Osteoblast (primary cell): ENCODE measurements at regions not wholly inside any gene's neighbourhood (a gene's known extent, or its start where the extent isn't known, plus 50 kb on each side); places are given as distances from the start of the nearest gene placed in this dataset.
"Not testable (repeated sequence)": the region's sequence is repeated elsewhere in the genome, so short reads cannot be mapped to it uniquely, and the experiment has no call there.

ENCODE experiments used
- DNase-seq: peaks from one replicate; pipeline ENCODE4 v3.0.0; 2011; ENCODE audit warnings: low spot score, mixed read lengths; ENCODE audit not compliant: insufficient read length; ENCODE audit errors: missing footprints
- H2AFZ ChIP-seq: 2 replicates; pipeline ENCODE4 v1.6.0; 2011; ENCODE audit warnings: mild to moderate bottlenecking, low read length
- H3K27ac ChIP-seq: 2 replicates; pipeline ENCODE4 v1.5.1; 2011; ENCODE audit warnings: mild to moderate bottlenecking, low read depth, low read length, moderate library complexity
- H3K27me3 ChIP-seq: 2 replicates; pipeline ENCODE4 v1.6.0; 2012; ENCODE audit warnings: mild to moderate bottlenecking, control low read depth, inconsistent platforms, low read length, moderate library complexity; ENCODE audit not compliant: insufficient read depth
- H3K36me3 ChIP-seq: 2 replicates; pipeline ENCODE4 v1.5.1; 2011; ENCODE audit warnings: mild to moderate bottlenecking, low read length, control low read depth, moderate library complexity; ENCODE audit not compliant: insufficient read depth
- H3K4me1 ChIP-seq: 2 replicates; pipeline ENCODE4 v1.5.1; 2011; ENCODE audit warnings: mild to moderate bottlenecking, low read length, control low read depth, moderate library complexity; ENCODE audit not compliant: insufficient read depth
- H3K4me2 ChIP-seq: 2 replicates; pipeline ENCODE4 v1.6.0; 2011; ENCODE audit warnings: mild to moderate bottlenecking, low read length; ENCODE audit not compliant: insufficient read depth
- H3K4me3 ChIP-seq: fragments of 200-600 bp; sonication (generic); 3 replicates; pipeline ENCODE4 v1.5.1; 2012; ENCODE audit warnings: mild to moderate bottlenecking, low read length, inconsistent platforms; ENCODE audit not compliant: insufficient read depth
- H3K79me2 ChIP-seq: 2 replicates; pipeline ENCODE4 v1.6.0; 2012; ENCODE audit warnings: mild to moderate bottlenecking, low read length, control low read depth, inconsistent platforms; ENCODE audit not compliant: insufficient read depth
- H3K9me3 ChIP-seq: 2 replicates; pipeline ENCODE4 v1.5.1; 2011; ENCODE audit warnings: low read depth, low read length, control low read depth
- H4K20me1 ChIP-seq: 2 replicates; pipeline ENCODE4 v1.6.0; 2012; ENCODE audit warnings: mild to moderate bottlenecking, low read length, control low read depth; ENCODE audit not compliant: insufficient read depth
- TF ChIP-seq, protein P1 (sequence below): IDR thresholded peaks from 2 replicates; pipeline ENCODE4 v1.5.1; 2011; ENCODE audit warnings: mild to moderate bottlenecking, low read depth, low read length, moderate library complexity; ENCODE audit errors: extremely low read depth

DNA sequence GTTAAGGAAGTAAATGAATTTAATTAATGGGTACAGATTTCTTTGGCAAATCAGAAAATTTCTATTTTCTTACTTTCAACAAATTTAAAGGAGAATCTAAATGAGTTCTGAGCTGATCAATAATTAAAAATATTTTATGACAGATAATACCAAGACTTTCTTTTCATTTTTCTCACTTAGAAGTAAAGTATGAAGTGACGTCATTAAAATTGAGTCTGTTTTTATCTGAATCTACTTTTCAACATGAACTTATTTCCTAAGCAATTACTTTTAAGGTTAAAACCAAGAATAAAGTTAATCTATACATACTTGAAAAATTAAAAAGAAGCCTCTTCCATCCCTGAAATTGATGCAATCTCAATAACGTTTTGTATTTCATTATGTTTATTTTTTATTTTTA is 552.8 kb upstream of the ST8SIA4 start:
- no peaks in the 10 kb centered on the region for H3K79me2 ChIP-seq
- no peaks in the 10 kb centered on the region for H4K20me1 ChIP-seq
- TF ChIP-seq, protein P1, sequence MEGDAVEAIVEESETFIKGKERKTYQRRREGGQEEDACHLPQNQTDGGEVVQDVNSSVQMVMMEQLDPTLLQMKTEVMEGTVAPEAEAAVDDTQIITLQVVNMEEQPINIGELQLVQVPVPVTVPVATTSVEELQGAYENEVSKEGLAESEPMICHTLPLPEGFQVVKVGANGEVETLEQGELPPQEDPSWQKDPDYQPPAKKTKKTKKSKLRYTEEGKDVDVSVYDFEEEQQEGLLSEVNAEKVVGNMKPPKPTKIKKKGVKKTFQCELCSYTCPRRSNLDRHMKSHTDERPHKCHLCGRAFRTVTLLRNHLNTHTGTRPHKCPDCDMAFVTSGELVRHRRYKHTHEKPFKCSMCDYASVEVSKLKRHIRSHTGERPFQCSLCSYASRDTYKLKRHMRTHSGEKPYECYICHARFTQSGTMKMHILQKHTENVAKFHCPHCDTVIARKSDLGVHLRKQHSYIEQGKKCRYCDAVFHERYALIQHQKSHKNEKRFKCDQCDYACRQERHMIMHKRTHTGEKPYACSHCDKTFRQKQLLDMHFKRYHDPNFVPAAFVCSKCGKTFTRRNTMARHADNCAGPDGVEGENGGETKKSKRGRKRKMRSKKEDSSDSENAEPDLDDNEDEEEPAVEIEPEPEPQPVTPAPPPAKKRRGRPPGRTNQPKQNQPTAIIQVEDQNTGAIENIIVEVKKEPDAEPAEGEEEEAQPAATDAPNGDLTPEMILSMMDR: no peak
- H3K4me2 ChIP-seq: no peak overlapping the region
- H3K4me3 ChIP-seq: no peak overlapping the region
- no peak overlapping the region for H2AFZ ChIP-seq
- DNase-seq: no peak
- no peaks in the 10 kb centered on the region for H3K36me3 ChIP-seq
- no peak overlapping the region for H3K27ac ChIP-seq
- H3K9me3 ChIP-seq: no peaks in the 10 kb centered on the region
- H3K27me3 ChIP-seq: no peaks in the 10 kb centered on the region
- no peaks in the 10 kb centered on the region for H3K4me1 ChIP-seq

DNA sequence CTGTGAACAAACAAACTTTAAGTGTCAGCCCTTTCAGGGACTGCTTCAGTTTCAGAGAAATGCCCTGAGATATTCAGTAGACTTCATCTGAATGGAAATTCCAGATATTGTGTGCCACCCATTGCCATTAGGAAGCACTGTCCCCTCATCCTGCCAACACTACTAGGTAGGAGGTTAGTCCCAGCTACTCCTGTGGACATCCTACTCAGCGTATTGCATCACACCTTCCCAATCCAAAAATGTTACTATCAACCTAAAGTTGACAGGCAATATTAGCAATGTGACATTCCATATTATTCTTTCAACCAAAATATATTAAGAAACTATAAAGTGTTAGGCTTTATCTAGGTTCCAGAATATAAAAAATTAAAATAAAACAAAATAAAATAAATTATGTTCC is 552.0 kb upstream of the ST8SIA4 start:
- Histone ChIP-seq H3K9me3 (no peaks in the 10 kb centered on the region), H3K4me3 (no peak overlapping the region), H2AFZ (no peak overlapping the region), H4K20me1 (no peaks in the 10 kb centered on the region), H3K27ac (no peak overlapping the region), H3K27me3 (no peaks in the 10 kb centered on the region), H3K4me1 (no peaks in the 10 kb centered on the region), H3K79me2 (no peaks in the 10 kb centered on the region), H3K36me3 (no peaks in the 10 kb centered on the region), H3K4me2 (no peak overlapping the region)
- no peak for DNase-seq
- TF ChIP-seq, protein P1: no peak

DNA sequence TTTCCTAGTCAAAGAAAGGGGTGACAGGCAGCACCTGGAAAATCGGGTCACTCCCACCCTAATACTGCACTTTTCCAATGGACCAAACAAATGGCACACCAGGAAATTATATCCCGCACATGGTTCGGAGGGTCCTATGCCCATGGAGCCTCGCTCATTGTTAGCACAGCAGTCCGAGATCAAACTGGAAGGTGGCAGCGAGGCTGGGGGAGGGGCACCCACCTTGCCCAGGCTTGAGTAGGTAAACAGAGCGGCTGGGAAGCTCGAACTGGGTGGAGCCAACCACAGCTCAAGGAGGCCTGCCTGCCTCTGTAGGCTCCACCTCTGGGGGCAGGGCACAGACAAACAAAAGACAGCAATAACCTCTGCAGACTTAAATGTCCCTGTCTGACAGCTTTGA is 539.2 kb upstream of the ST8SIA4 start:
- H3K27ac ChIP-seq, H3K9me3 ChIP-seq, H4K20me1 ChIP-seq, H3K4me3 ChIP-seq, H3K4me1 ChIP-seq, DNase-seq, H3K4me2 ChIP-seq, H2AFZ ChIP-seq, H3K79me2 ChIP-seq, H3K36me3 ChIP-seq, H3K27me3 ChIP-seq: not testable (repeated sequence)

DNA sequence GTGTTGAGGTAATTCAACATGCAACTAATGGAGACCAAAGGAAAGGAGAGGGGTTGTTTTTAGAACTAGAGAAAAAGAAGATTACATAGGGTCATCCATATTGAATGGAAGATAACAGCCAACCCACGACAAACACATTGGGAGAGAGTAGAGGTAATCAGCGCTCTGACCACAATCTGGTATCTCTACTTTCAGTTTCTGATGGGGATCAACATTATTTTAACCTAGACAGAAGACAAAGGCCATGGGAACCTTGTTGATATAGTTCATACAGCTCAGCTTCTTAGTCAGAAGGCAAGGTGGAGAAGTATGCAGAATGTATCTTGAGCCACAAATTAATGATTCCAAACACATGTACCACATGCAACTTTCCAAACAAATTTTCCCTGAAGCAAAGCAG is 537.1 kb upstream of the ST8SIA4 start:
- no peaks in the 10 kb centered on the region for H3K79me2 ChIP-seq
- TF ChIP-seq, protein P1: no peak
- no peaks in the 10 kb centered on the region for H4K20me1 ChIP-seq
- H3K27ac ChIP-seq: no peak overlapping the region
- no peak overlapping the region for H3K4me3 ChIP-seq
- H3K4me1 ChIP-seq: no peaks in the 10 kb centered on the region
- DNase-seq: no peak
- no peaks in the 10 kb centered on the region for H3K27me3 ChIP-seq
- H3K4me2 ChIP-seq: no peak overlapping the region
- peak overlapping the region; percentile 59 for H2AFZ ChIP-seq
- H3K9me3 ChIP-seq: no peaks in the 10 kb centered on the region
- H3K36me3 ChIP-seq: no peaks in the 10 kb centered on the region

DNA sequence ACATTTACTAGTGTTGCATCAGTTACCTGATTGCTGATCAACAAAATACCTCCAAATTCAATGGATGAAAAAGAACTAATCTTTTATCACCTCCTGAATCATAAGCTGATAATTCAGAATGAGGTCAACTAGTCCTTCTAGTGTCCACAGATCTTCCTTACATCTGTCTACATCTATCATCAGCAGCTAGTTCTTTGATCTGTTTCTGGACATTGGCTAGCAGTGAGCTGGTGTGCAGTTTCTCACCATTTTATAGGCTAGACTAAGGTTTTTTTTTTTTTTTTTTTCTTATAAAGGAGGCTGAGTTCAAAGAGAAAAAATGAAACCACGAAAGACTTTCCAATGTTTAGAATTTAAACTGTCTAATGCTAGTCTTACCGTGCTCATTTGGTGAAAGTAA is 534.3 kb upstream of the ST8SIA4 start:
- Histone ChIP-seq H2AFZ (peak overlapping the region; percentile 39), H3K79me2 (no peaks in the 10 kb centered on the region), H3K9me3 (no peaks in the 10 kb centered on the region), H3K4me1 (no peaks in the 10 kb centered on the region), H4K20me1 (no peaks in the 10 kb centered on the region), H3K4me3 (no peak overlapping the region), H3K27ac (no peak overlapping the region), H3K27me3 (no peaks in the 10 kb centered on the region), H3K4me2 (no peak overlapping the region), H3K36me3 (no peaks in the 10 kb centered on the region)
- DNase-seq: no peak
- TF ChIP-seq, protein P1: no peak
